Neural progenitor cell (in vitro differentiated cells): ENCODE measurements at regions not wholly inside any gene's neighbourhood (a gene's known extent, or its start where the extent isn't known, plus 50 kb on each side); places are given as distances from the start of the nearest gene placed in this dataset.

Experiments used
- DNase-seq: peaks from one replicate; pipeline ENCODE4 v3.0.0-alpha.2; 2016; ENCODE audit warnings: low spot score
- H2AFZ ChIP-seq: fragments of 200-600 bp; sonication (generic); replicated peaks from 2 replicates; pipeline ENCODE4 v1.6.1; 2016; ENCODE audit warnings: antibody characterized with exemption
- H3F3A ChIP-seq: fragments of 200-600 bp; sonication (generic); 2 replicates; pipeline ENCODE4 v1.6.1; 2016; ENCODE audit warnings: antibody characterized with exemption, low read depth
- H3K27ac ChIP-seq: fragments of 200-600 bp; sonication (generic); 2 replicates; pipeline ENCODE4 v1.5.1; 2016; ENCODE audit warnings: mild to moderate bottlenecking
- H3K27me3 ChIP-seq: fragments of 200-600 bp; sonication (generic); 2 replicates; pipeline ENCODE4 v1.6.1; 2016; ENCODE audit warnings: mild to moderate bottlenecking, moderate library complexity
- H3K36me3 ChIP-seq: fragments of 200-600 bp; sonication (generic); 2 replicates; pipeline ENCODE4 v1.5.1; 2016
- H3K4me1 ChIP-seq: fragments of 200-600 bp; sonication (generic); 2 replicates; pipeline ENCODE4 v1.6.1; 2016; ENCODE audit warnings: mixed run types
- H3K4me2 ChIP-seq: fragments of 200-600 bp; sonication (generic); 2 replicates; pipeline ENCODE4 v1.6.1; 2016
- H3K4me3 ChIP-seq: fragments of 200-600 bp; sonication (generic); 2 replicates; pipeline ENCODE4 v1.5.1; 2016
- H3K79me2 ChIP-seq: fragments of 200-600 bp; sonication (generic); 2 replicates; pipeline ENCODE4 v1.6.1; 2016; ENCODE audit warnings: low read depth
- H3K9ac ChIP-seq: fragments of 200-600 bp; sonication (generic); 2 replicates; pipeline ENCODE4 v1.6.1; 2016
- H3K9me3 ChIP-seq: fragments of 200-600 bp; sonication (generic); 2 replicates; pipeline ENCODE4 v1.5.1; 2016; ENCODE audit warnings: low read depth
- H4K20me1 ChIP-seq: fragments of 200-600 bp; sonication (generic); 2 replicates; pipeline ENCODE4 v1.6.1; 2016; ENCODE audit warnings: low read depth
- H3K27ac Mint-ChIP-seq: 3 replicates; pipeline ENCODE4 v1.8.0; 2021; ENCODE audit warnings: mixed read lengths
- H3K27me3 Mint-ChIP-seq: 2 replicates; pipeline ENCODE4 v1.8.0; 2022; ENCODE audit warnings: low read depth, mild to moderate bottlenecking, inconsistent platforms, moderate library complexity, mixed read lengths; ENCODE audit not compliant: insufficient read depth
- H3K36me3 Mint-ChIP-seq: 3 replicates; pipeline ENCODE4 v1.8.0; 2021; ENCODE audit warnings: mixed read lengths
- H3K4me1 Mint-ChIP-seq: 3 replicates; pipeline ENCODE4 v1.8.0; 2021; ENCODE audit warnings: mixed read lengths
- H3K4me3 Mint-ChIP-seq: 3 replicates; pipeline ENCODE4 v1.8.0; 2021; ENCODE audit warnings: mild to moderate bottlenecking, moderate library complexity, mixed read lengths
- H3K9me3 Mint-ChIP-seq: 3 replicates; pipeline ENCODE4 v1.8.0; 2020; ENCODE audit warnings: mixed read lengths
- EZH2 ChIP-seq: fragments of 200-600 bp; sonication (generic); IDR thresholded peaks from 2 replicates; pipeline ENCODE4 v1.6.1; 2017; ENCODE audit warnings: antibody characterized with exemption, mild to moderate bottlenecking, moderate library complexity
- EZH2phosphoT487 ChIP-seq: fragments of 200-600 bp; sonication (generic); IDR thresholded peaks from 2 replicates; pipeline ENCODE4 v1.6.1; 2017; ENCODE audit warnings: antibody characterized with exemption
- TF ChIP-seq, protein P1 (sequence below): fragments of 200-600 bp; sonication (generic); IDR thresholded peaks from 2 replicates; pipeline ENCODE4 v1.5.1; 2017; ENCODE audit warnings: antibody characterized with exemption, mild to moderate bottlenecking

GRCh38 chr2:174664084-174664759, 66.6 kb upstream of the WIPF1 start:
- H3K27ac ChIP-seq = no peak overlapping the region
- no peaks in the 10 kb centered on the region for H3K36me3 ChIP-seq
- H2AFZ ChIP-seq = no peak overlapping the region
- H3K4me2 ChIP-seq = no peak overlapping the region
- peaks cover 19% of the 10 kb centered on the region for H3K4me1 ChIP-seq
- no peaks in the 10 kb centered on the region for H3K27me3 ChIP-seq
- no peaks in the 10 kb centered on the region for H3K9me3 Mint-ChIP-seq
- no peak overlapping the region for H3K4me3 ChIP-seq
- no peak overlapping the region for H3K4me3 Mint-ChIP-seq
- no peaks in the 10 kb centered on the region for H3K79me2 ChIP-seq
- H3K9me3 ChIP-seq = no peaks in the 10 kb centered on the region
- H3K9ac ChIP-seq = no peak overlapping the region
- peaks cover 4% of the 10 kb centered on the region for H3K36me3 Mint-ChIP-seq
- H3K27ac Mint-ChIP-seq = peak overlapping the region; percentile 37
- no peak for DNase-seq
- TF ChIP-seq EZH2 (no peak), EZH2phosphoT487 (no peak)
- TF ChIP-seq, protein P1, sequence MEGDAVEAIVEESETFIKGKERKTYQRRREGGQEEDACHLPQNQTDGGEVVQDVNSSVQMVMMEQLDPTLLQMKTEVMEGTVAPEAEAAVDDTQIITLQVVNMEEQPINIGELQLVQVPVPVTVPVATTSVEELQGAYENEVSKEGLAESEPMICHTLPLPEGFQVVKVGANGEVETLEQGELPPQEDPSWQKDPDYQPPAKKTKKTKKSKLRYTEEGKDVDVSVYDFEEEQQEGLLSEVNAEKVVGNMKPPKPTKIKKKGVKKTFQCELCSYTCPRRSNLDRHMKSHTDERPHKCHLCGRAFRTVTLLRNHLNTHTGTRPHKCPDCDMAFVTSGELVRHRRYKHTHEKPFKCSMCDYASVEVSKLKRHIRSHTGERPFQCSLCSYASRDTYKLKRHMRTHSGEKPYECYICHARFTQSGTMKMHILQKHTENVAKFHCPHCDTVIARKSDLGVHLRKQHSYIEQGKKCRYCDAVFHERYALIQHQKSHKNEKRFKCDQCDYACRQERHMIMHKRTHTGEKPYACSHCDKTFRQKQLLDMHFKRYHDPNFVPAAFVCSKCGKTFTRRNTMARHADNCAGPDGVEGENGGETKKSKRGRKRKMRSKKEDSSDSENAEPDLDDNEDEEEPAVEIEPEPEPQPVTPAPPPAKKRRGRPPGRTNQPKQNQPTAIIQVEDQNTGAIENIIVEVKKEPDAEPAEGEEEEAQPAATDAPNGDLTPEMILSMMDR = no peak
- H3K27me3 Mint-ChIP-seq = no peaks in the 10 kb centered on the region
- peaks cover 20% of the 10 kb centered on the region for H3K4me1 Mint-ChIP-seq
- H4K20me1 ChIP-seq = no peaks in the 10 kb centered on the region
- peaks cover 19% of the 10 kb centered on the region for H3F3A ChIP-seq

GRCh38 chr2:174663550-174663949, 65.9 kb upstream of the WIPF1 start:
- H3K4me2 ChIP-seq = no peak overlapping the region
- H3K79me2 ChIP-seq = no peaks in the 10 kb centered on the region
- H3K4me3 Mint-ChIP-seq = no peak overlapping the region
- no peak overlapping the region for H3K4me3 ChIP-seq
- no peak overlapping the region for H3K27ac ChIP-seq
- H3K36me3 Mint-ChIP-seq = peaks cover 3% of the 10 kb centered on the region
- no peaks in the 10 kb centered on the region for H3K9me3 ChIP-seq
- no peak for DNase-seq
- peaks cover 3% of the 10 kb centered on the region for H3K27me3 Mint-ChIP-seq
- H3K4me1 ChIP-seq = peaks cover 19% of the 10 kb centered on the region
- no peak overlapping the region for H3K9ac ChIP-seq
- peaks cover 16% of the 10 kb centered on the region for H3F3A ChIP-seq
- no peaks in the 10 kb centered on the region for H3K27me3 ChIP-seq
- no peaks in the 10 kb centered on the region for H3K9me3 Mint-ChIP-seq
- H3K4me1 Mint-ChIP-seq = peaks cover 20% of the 10 kb centered on the region
- H4K20me1 ChIP-seq = no peaks in the 10 kb centered on the region
- peak overlapping the region; percentile 17 for H3K27ac Mint-ChIP-seq
- no peak for TF ChIP-seq EZH2phosphoT487
- no peak for TF ChIP-seq EZH2
- TF ChIP-seq, protein P1 = no peak
- no peaks in the 10 kb centered on the region for H3K36me3 ChIP-seq
- H2AFZ ChIP-seq = no peak overlapping the region

GRCh38 chr2:174662859-174663258, 65.3 kb upstream of the WIPF1 start:
- Histone ChIP-seq H3K9me3 (no peaks in the 10 kb centered on the region), H3K4me2 (no peak overlapping the region), H3K4me3 (no peak overlapping the region), H4K20me1 (no peaks in the 10 kb centered on the region), H2AFZ (no peak overlapping the region), H3K9ac (no peak overlapping the region), H3K79me2 (no peaks in the 10 kb centered on the region), H3K36me3 (no peaks in the 10 kb centered on the region), H3K4me1 (peaks cover 16% of the 10 kb centered on the region), H3F3A (peaks cover 11% of the 10 kb centered on the region), H3K27ac (no peak overlapping the region), H3K27me3 (no peaks in the 10 kb centered on the region)
- no peaks in the 10 kb centered on the region for H3K9me3 Mint-ChIP-seq
- no peak overlapping the region for H3K27ac Mint-ChIP-seq
- H3K36me3 Mint-ChIP-seq = peaks cover 3% of the 10 kb centered on the region
- no peak overlapping the region for H3K4me3 Mint-ChIP-seq
- peaks cover 3% of the 10 kb centered on the region for H3K27me3 Mint-ChIP-seq
- no peak for TF ChIP-seq EZH2
- TF ChIP-seq, protein P1 = no peak
- no peak for TF ChIP-seq EZH2phosphoT487
- H3K4me1 Mint-ChIP-seq = peaks cover 16% of the 10 kb centered on the region
- DNase-seq = no peak
